ENCODE measurements at regions not wholly inside any gene's neighbourhood (a gene's known extent, or its start where the extent isn't known, plus 50 kb on each side); places are given as distances from the start of the nearest gene placed in this dataset.
A peak's percentile ranks its signal among the peaks of the same experiment; 100 is the strongest.

DNA sequence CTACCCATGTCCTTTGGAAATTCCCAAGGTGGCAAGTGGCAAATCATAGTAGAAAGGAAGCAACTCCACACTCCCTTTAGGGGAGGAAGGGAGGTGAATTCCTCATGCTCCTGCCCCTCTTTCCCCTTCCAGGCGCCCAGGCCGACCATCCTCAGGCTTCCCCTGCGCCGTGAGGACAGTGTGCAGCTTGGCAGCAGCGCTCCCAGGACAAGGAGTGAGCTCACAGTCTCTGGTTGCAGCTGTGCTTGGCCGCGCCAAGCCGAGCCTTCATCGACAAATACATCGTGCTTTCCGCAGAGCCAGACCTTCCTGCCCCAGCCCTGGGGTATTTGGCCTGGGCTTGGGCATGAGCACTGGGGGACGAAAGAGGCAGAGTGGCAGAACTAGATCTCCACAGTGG, 112.6 kb downstream of the ENGASE start:
- Histone ChIP-seq H3K27me3 (peaks cover 89 to 100% (median 100%) of the 10 kb centered on the region in 11 experiments), H3K4me2 (no peak overlapping the region), H3K27ac (no peak overlapping the region), H3K9ac (no peak overlapping the region), H3K4me1 (peaks cover 17 to 63% (median 47%) of the 10 kb centered on the region in 10 experiments), H3K9me3 (replicated peaks in 1 of 11) (no peaks in the 10 kb centered on the region), H4K20me1 (peaks cover 0 to 72% (median 12%) of the 10 kb centered on the region in 11 experiments; a peak in 15 of 22 replicates), H3K36me3 (no peaks in the 10 kb centered on the region), H3K4me3 (no peak overlapping the region)
- TF ChIP-seq Cebpa-rat (IDR thresholded peaks at IDR 0.05) = no peak

GRCh38 chr17:79186406-79186805, 111.8 kb downstream of the ENGASE start:
- H3K4me2 ChIP-seq = no peak overlapping the region
- H3K9ac ChIP-seq = no peak overlapping the region
- peaks cover 17 to 64% (median 52%) of the 10 kb centered on the region in 10 experiments for H3K4me1 ChIP-seq
- TF ChIP-seq Cebpa-rat (IDR thresholded peaks at IDR 0.05) = no peak
- H3K9me3 ChIP-seq (replicated peaks in 1 of 11) = no peaks in the 10 kb centered on the region
- peaks cover 0 to 70% (median 11%) of the 10 kb centered on the region in 11 experiments; a peak in 15 of 22 replicates for H4K20me1 ChIP-seq
- peaks cover 89 to 100% (median 100%) of the 10 kb centered on the region in 11 experiments for H3K27me3 ChIP-seq
- no peak overlapping the region for H3K4me3 ChIP-seq
- no peaks in the 10 kb centered on the region for H3K36me3 ChIP-seq
- H3K27ac ChIP-seq = no peak overlapping the region

DNA sequence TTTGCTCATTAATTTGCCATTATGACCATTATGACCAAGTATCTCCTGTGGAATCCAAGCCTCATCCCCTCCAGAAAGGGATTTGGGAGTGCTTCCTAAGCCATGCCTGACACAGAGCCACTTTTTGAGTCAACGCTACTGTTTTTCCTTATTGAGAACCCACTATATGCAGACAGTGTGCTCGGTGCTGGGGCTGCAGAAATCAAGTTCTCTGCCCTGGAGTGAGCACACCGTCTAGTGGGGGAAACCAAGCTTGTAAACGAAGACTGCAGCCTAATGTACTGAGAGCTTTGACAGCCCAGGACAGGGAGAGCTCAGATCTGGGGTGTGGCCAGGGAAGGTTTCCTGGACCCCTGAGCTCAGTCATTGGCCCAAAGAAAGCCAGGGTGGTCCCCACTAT, 111.0 kb downstream of the ENGASE start:
- Histone ChIP-seq H3K36me3 (no peaks in the 10 kb centered on the region), H3K27ac (no peak overlapping the region), H3K4me3 (no peak overlapping the region), H3K27me3 (peaks cover 89 to 100% (median 100%) of the 10 kb centered on the region in 11 experiments), H3K4me2 (no peak overlapping the region), H3K4me1 (peaks cover 17 to 57% (median 45%) of the 10 kb centered on the region in 10 experiments), H3K9me3 (replicated peaks in 1 of 11) (no peaks in the 10 kb centered on the region), H3K9ac (no peak overlapping the region), H4K20me1 (peaks cover 0 to 67% (median 8%) of the 10 kb centered on the region in 11 experiments; a peak in 14 of 22 replicates)
- no peak for TF ChIP-seq Cebpa-rat (IDR thresholded peaks at IDR 0.05)

GRCh38 chr17:79184219-79184618, 109.6 kb downstream of the ENGASE start:
- TF ChIP-seq Cebpa-rat (IDR thresholded peaks at IDR 0.05) = no peak
- no peaks in the 10 kb centered on the region for H3K9me3 ChIP-seq (replicated peaks in 1 of 11)
- H3K4me3 ChIP-seq = peak overlapping the region; percentile 38 to 72 (median 60); a peak in 18 of 20 replicates
- peaks cover 76 to 100% (median 98%) of the 10 kb centered on the region in 11 experiments for H3K27me3 ChIP-seq
- no peak overlapping the region for H3K27ac ChIP-seq
- H3K4me1 ChIP-seq = peaks cover 17 to 42% (median 33%) of the 10 kb centered on the region in 10 experiments
- no peaks in the 10 kb centered on the region for H3K36me3 ChIP-seq
- H3K9ac ChIP-seq = peak overlapping the region in 5 of 11 experiments; percentile 58 to 70 (median 63); a peak in 4 of 22 replicates
- H3K4me2 ChIP-seq = peak overlapping the region; percentile 85 to 99 (median 96)
- peaks cover 0 to 68% (median 5%) of the 10 kb centered on the region in 11 experiments; a peak in 14 of 22 replicates for H4K20me1 ChIP-seq

DNA sequence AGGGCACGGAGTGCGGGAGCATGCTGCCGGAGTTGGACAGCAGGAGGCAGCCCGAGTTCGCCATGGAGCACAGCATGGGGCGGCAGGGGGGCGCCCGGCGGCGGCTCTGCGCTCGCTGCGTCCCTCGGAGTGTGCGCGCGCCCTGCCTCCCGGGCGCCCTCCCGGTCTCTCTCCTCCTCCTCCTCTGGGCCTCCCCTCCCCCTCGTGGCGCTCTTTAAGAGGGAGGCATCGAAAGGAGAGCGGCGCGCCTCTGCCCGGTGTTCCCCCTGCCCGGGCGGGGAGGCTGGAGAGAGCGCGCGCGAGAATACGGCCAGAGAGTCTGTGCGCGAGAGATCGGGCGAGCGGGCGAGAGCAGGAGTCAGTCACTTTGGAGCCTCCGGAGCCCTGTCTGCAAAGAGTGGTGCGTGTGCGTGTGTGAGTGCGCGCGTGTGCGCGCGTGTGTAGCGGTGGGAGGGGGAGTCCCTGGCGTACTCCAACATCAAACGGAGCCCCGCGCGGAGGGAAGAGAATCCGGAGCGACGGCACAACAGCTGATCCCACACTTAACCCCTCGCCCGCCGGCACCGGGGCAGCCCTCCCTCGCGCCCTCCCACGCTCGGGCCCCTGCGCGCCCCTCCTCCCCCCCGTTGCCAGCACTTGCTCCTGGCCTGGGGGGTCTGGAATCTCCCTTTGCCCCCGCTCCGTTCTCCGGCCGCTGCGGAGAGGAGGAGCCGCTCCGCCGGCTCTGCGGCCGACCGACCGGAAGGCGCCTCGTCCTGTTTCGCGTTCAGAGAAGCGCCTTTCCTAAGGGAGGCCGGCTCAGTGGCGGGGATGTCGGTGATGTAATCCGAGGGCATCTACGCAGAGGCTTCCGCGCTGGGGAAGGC, 108.9 kb downstream of the ENGASE start:
- H3K27me3 ChIP-seq = peaks cover 74 to 100% (median 98%) of the 10 kb centered on the region in 11 experiments
- H3K4me3 ChIP-seq = peak overlapping the region; percentile 38 to 72 (median 60)
- H3K36me3 ChIP-seq = no peaks in the 10 kb centered on the region
- peak overlapping the region in 5 of 11 experiments; percentile 3 to 50 (median 28); a peak in 5 of 22 replicates for H3K27ac ChIP-seq
- H3K9ac ChIP-seq = peak overlapping the region in 9 of 11 experiments; percentile 38 to 70 (median 58); a peak in 16 of 22 replicates
- peaks cover 17 to 41% (median 32%) of the 10 kb centered on the region in 10 experiments for H3K4me1 ChIP-seq
- TF ChIP-seq Cebpa-rat (IDR thresholded peaks at IDR 0.05) = no peak
- no peaks in the 10 kb centered on the region for H3K9me3 ChIP-seq (replicated peaks in 1 of 11)
- H4K20me1 ChIP-seq = peaks cover 0 to 68% (median 3%) of the 10 kb centered on the region in 11 experiments; a peak in 13 of 22 replicates
- peak overlapping the region; percentile 85 to 99 (median 96) for H3K4me2 ChIP-seq

DNA sequence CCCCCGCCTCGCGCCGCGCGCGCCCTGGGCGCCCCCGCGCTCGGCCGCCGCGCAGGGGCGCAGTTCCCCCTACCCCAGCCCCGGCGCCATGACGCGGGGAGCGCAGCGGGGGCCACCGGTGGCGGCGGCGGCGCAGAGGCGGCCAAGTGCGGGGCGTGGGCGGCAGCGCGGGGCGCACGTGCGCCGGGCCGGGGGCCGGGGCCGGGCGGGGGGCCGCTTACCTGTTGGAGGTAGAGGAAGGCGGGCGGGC, 108.3 kb downstream of the ENGASE start:
- Histone ChIP-seq H3K4me3 (peak overlapping the region in 7 of 10 experiments; percentile 60 to 72 (median 62); a peak in 15 of 20 replicates), H3K27me3 (peaks cover 72 to 100% (median 98%) of the 10 kb centered on the region in 11 experiments), H3K4me2 (peak overlapping the region; percentile 85 to 99 (median 96); a peak in 21 of 22 replicates)

GRCh38 chr17:79182176-79183042, 107.8 kb downstream of the ENGASE start:
- Histone ChIP-seq H3K27ac (peak overlapping the region in 2 of 11 experiments; percentile 54 to 63; a peak in 4 of 22 replicates), H3K4me3 (peak overlapping the region in 6 of 10 experiments; percentile 28 to 62 (median 44); a peak in 9 of 20 replicates), H3K4me2 (peak overlapping the region; percentile 27 to 99 (median 95); a peak in 17 of 22 replicates), H3K9ac (peak overlapping the region in 2 of 11 experiments; percentile 33 to 36; a peak in 2 of 22 replicates), H3K4me1 (peaks cover 17 to 35% (median 32%) of the 10 kb centered on the region in 10 experiments), H3K9me3 (replicated peaks in 1 of 11) (no peaks in the 10 kb centered on the region), H3K27me3 (peaks cover 67 to 100% (median 98%) of the 10 kb centered on the region in 11 experiments), H4K20me1 (peaks cover 0 to 58% (median 0%) of the 10 kb centered on the region in 11 experiments; a peak in 11 of 22 replicates), H3K36me3 (no peaks in the 10 kb centered on the region)
- TF ChIP-seq Cebpa-rat (IDR thresholded peaks at IDR 0.05) = 0 out of 22 replicates have a peak, but pooled peaks of 1 of the 11 experiments have one; percentile 16

More for the DNA sequence above, 108.3 kb downstream of the ENGASE start:
- H3K4me1 ChIP-seq = peaks cover 17 to 40% (median 32%) of the 10 kb centered on the region in 10 experiments
- H3K9ac ChIP-seq = peak overlapping the region in 1 of 11 experiments; percentile 63; a peak in 1 of 22 replicates
- peaks cover 0 to 63% (median 0%) of the 10 kb centered on the region in 11 experiments; a peak in 11 of 22 replicates for H4K20me1 ChIP-seq
- no peaks in the 10 kb centered on the region for H3K9me3 ChIP-seq (replicated peaks in 1 of 11)
- no peaks in the 10 kb centered on the region for H3K36me3 ChIP-seq
- H3K27ac ChIP-seq = no peak overlapping the region; a peak in 1 of 22 replicates
- no peak for TF ChIP-seq Cebpa-rat (IDR thresholded peaks at IDR 0.05)

GRCh38 chr17:79180358-79181005, 105.9 kb downstream of the ENGASE start:
- H3K4me1 ChIP-seq = peaks cover 18 to 43% (median 37%) of the 10 kb centered on the region in 10 experiments
- H4K20me1 ChIP-seq = peaks cover 0 to 50% (median 0%) of the 10 kb centered on the region in 11 experiments; a peak in 10 of 22 replicates
- peaks cover 48 to 88% (median 81%) of the 10 kb centered on the region in 11 experiments for H3K27me3 ChIP-seq
- H3K4me2 ChIP-seq = no peak overlapping the region
- no peak for TF ChIP-seq Cebpa-rat (IDR thresholded peaks at IDR 0.05)
- no peak overlapping the region for H3K9ac ChIP-seq
- H3K27ac ChIP-seq = no peak overlapping the region
- no peaks in the 10 kb centered on the region for H3K36me3 ChIP-seq
- no peaks in the 10 kb centered on the region for H3K9me3 ChIP-seq (replicated peaks in 1 of 11)
- H3K4me3 ChIP-seq = no peak overlapping the region

Data from BLaER1 treated with 17β-estradiol and CSF1 and Interleukin-3, amounts not matched to agents 10 nM and 100 nM (cell line).